ENCODE measurements at regions not wholly inside any gene's neighbourhood (a gene's known extent, or its start where the extent isn't known, plus 50 kb on each side); places are given as distances from the start of the nearest gene placed in this dataset.

DNA sequence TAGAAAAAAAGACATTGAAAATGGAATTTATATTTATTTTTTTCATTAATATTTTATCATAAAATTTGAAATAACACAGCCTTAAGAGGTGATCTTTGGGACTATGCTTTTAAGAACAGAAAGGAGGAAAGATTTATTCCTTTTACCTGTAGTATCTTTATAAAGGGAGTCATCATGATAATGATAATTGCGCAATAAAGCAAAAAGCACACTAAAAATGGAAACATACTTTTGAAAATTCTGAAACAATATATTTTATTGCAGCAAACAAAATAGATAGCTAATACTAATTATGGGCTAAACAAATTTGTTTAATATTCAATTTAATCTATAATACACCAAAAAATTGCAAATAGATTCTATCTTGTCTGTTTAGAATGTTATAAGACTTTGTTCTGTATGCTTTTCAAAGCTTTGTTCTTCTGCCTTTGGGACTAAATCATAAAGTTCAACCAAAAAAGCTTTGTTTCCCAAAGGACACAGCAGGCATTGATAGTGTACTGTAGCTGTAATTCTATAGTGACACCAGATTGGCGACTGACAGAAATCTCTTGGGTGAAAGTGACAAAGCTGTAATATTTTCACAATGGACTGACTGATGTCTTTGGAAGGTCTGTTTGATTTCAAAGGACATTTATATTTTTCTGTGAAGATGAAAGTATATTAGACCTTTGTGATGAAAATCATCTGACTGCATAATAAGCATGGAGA is 2156.6 kb upstream of the TENM3 start:
- TF ChIP-seq NFXL1 (IDR thresholded peaks at IDR 0.05; ENCODE audit: borderline replicate concordance) (no peak), ESRRA (IDR thresholded peaks at IDR 0.05; ENCODE audit: low read length) (no peak), NR2C2 (IDR thresholded peaks at IDR 0.05; ENCODE audit: borderline replicate concordance, control insufficient read depth, insufficient read length, low read depth) (no peak), IKZF1 (conservative IDR thresholded peaks at IDR 0.05) (no peak), BCL3 (IDR thresholded peaks at IDR 0.05; ENCODE audit: borderline replicate concordance, insufficient read depth, low read depth, low read length, poor library complexity, severe bottlenecking) (no peak), SIX5 (IDR thresholded peaks at IDR 0.05; ENCODE audit: low read depth, low read length, severe bottlenecking) (no peak)
- TF ChIP-seq, protein P1, sequence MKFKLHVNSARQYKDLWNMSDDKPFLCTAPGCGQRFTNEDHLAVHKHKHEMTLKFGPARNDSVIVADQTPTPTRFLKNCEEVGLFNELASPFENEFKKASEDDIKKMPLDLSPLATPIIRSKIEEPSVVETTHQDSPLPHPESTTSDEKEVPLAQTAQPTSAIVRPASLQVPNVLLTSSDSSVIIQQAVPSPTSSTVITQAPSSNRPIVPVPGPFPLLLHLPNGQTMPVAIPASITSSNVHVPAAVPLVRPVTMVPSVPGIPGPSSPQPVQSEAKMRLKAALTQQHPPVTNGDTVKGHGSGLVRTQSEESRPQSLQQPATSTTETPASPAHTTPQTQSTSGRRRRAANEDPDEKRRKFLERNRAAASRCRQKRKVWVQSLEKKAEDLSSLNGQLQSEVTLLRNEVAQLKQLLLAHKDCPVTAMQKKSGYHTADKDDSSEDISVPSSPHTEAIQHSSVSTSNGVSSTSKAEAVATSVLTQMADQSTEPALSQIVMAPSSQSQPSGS (IDR thresholded peaks at IDR 0.05; ENCODE audit: low read length), result no peak
- TF ChIP-seq, protein P2, sequence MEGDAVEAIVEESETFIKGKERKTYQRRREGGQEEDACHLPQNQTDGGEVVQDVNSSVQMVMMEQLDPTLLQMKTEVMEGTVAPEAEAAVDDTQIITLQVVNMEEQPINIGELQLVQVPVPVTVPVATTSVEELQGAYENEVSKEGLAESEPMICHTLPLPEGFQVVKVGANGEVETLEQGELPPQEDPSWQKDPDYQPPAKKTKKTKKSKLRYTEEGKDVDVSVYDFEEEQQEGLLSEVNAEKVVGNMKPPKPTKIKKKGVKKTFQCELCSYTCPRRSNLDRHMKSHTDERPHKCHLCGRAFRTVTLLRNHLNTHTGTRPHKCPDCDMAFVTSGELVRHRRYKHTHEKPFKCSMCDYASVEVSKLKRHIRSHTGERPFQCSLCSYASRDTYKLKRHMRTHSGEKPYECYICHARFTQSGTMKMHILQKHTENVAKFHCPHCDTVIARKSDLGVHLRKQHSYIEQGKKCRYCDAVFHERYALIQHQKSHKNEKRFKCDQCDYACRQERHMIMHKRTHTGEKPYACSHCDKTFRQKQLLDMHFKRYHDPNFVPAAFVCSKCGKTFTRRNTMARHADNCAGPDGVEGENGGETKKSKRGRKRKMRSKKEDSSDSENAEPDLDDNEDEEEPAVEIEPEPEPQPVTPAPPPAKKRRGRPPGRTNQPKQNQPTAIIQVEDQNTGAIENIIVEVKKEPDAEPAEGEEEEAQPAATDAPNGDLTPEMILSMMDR (IDR thresholded peaks at IDR 0.05 in 2 of 3, conservative IDR thresholded peaks at IDR 0.05 in 1 of 3; ENCODE audit: control insufficient read depth in 2 of 3, extremely low read depth in 1 of 3, insufficient read depth in 1 of 3, low read depth in 3 of 3, low read length in 3 of 3), result no peak
- TF ChIP-seq, protein P3, sequence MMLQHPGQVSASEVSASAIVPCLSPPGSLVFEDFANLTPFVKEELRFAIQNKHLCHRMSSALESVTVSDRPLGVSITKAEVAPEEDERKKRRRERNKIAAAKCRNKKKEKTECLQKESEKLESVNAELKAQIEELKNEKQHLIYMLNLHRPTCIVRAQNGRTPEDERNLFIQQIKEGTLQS (IDR thresholded peaks at IDR 0.05; ENCODE audit: borderline replicate concordance, extremely low read depth, low read depth, low read length), result no peak
- no peak for DNase-seq (ENCODE audit: low read depth, low spot score)
- H3K9ac ChIP-seq (ENCODE audit: control insufficient read depth, insufficient read depth, low read length), result no peak overlapping the region
- H4K20me1 ChIP-seq (ENCODE audit: control insufficient read depth, insufficient read depth), result no peaks in the 10 kb centered on the region
- ChIA-PET RAD21 (ENCODE audit: unreplicated experiment) (no interaction called here), POLR2A (no interaction called here), SMC1A (ENCODE audit: uncharacterized antibody, unreplicated experiment) (interaction anchor here (0.5 kb wide), 1 partner anchor 203 kb away, joined by 3 read pairs; no protein-coding TSS in a partner anchor), CTCF (no interaction called here)
- no peaks in the 10 kb centered on the region for H3K4me1 ChIP-seq (ENCODE audit: control insufficient read depth, insufficient read depth, low read length)
- in situ Hi-C loops (cut with MboI) (no loop called here), intact Hi-C loops (cut with micrococcal nuclease; ENCODE audit: unreplicated experiment) (no loop called here)
- ATAC-seq, result no peak
- H3K9me3 ChIP-seq (replicated peaks; ENCODE audit: control insufficient read depth, insufficient read depth, low read length), result no peaks in the 10 kb centered on the region
- no peak overlapping the region for H3K4me3 ChIP-seq
- no peak overlapping the region for H3K27ac ChIP-seq (ENCODE audit: control insufficient read depth, insufficient read depth)
- no peaks in the 10 kb centered on the region for H3K36me3 ChIP-seq (ENCODE audit: control insufficient read depth in 2 of 2, insufficient read depth in 2 of 2, low read length in 1 of 2)
- no peaks in the 10 kb centered on the region for H3K27me3 ChIP-seq (replicated peaks in 1 of 2; ENCODE audit: control insufficient read depth in 2 of 2, insufficient read depth in 2 of 2, low read length in 1 of 2)
- BruUV-seq (replicated peaks), result no TSS peak
- H3K4me2 ChIP-seq (ENCODE audit: control insufficient read depth, insufficient read depth), result no peak overlapping the region
- 0% methylated on average over 2 of the region's 2 CpGs for WGBS (ENCODE audit: insufficient coverage, insufficient replicate concordance, low lambda C conversion rate, missing lambda C conversion rate)
- H2AFZ ChIP-seq (ENCODE audit: control insufficient read depth, low read depth, low read length), result no peak overlapping the region
- no peaks in the 10 kb centered on the region for H3K79me2 ChIP-seq (ENCODE audit: control insufficient read depth, insufficient read depth, low read length)
- no peak for FAIRE-seq

All from GM12878 (cell line).